PC-3 (cell line): ENCODE measurements at regions not wholly inside any gene's neighbourhood (a gene's known extent, or its start where the extent isn't known, plus 50 kb on each side); places are given as distances from the start of the nearest gene placed in this dataset.

ENCODE experiments used
- ATAC-seq: fragments of 200-7000 bp; cut with Tn5 transposase; 2 replicates; pipeline ENCODE4 v1.9.1; 2020; ENCODE audit warnings: mild to moderate bottlenecking, moderate library complexity
- BruUV-seq: library from RNA; stranded (reverse); fragments of 400-500 nt; replicated peaks from 2 replicates; lab custom pipeline; 2021; lab: Mats Ljungman, UMichigan
- CTCF ChIA-PET: fragments of 300-600 bp; sonication (Branson Sonifier 250); formaldehyde crosslinking; loops from one replicate; lab custom pipeline; 2022; ENCODE audit warnings: antibody characterized with exemption; lab: Charles Lee
- POLR2A ChIA-PET: fragments of 300-600 bp; sonication (Branson Sonifier 250); formaldehyde crosslinking; loops from one replicate; lab custom pipeline; 2022; ENCODE audit warnings: antibody characterized with exemption; ENCODE audit not compliant: unreplicated experiment; lab: Charles Lee
- DNase-seq: peaks from one replicate; pipeline ENCODE4 v3.0.0-alpha.2; 2015
- H2AFZ ChIP-seq: fragments of 300-600 bp; sonication (generic); 2 replicates; pipeline ENCODE4 v1.6.0; 2016; ENCODE audit warnings: antibody characterized with exemption, low read length
- H3F3A ChIP-seq: fragments of 300-600 bp; sonication (generic); one replicate; pipeline ENCODE4 v1.6.0; 2017; ENCODE audit warnings: antibody characterized with exemption, low read length, control low read depth, mild to moderate bottlenecking; ENCODE audit not compliant: unreplicated experiment
- H3K27ac ChIP-seq: fragments of 300-600 bp; sonication (generic); 2 replicates; pipeline ENCODE4 v1.5.1; 2016; ENCODE audit warnings: mild to moderate bottlenecking, low read length
- H3K27me3 ChIP-seq: fragments of 300-600 bp; sonication (generic); 2 replicates; pipeline ENCODE4 v1.6.1; 2016; ENCODE audit warnings: low read length, mixed read lengths
- H3K36me3 ChIP-seq: fragments of 300-600 bp; sonication (generic); 2 replicates; pipeline ENCODE4 v1.6.1; 2016; ENCODE audit warnings: low read depth, mixed run types, low read length, mixed read lengths
- H3K4me1 ChIP-seq: fragments of 300-600 bp; sonication (generic); 2 replicates; pipeline ENCODE4 v1.5.1; 2016; ENCODE audit warnings: low read length; ENCODE audit not compliant: insufficient read depth
- H3K4me2 ChIP-seq: fragments of 300-600 bp; sonication (generic); 2 replicates; pipeline ENCODE4 v1.6.0; 2016; ENCODE audit warnings: low read length
- H3K4me3 ChIP-seq: fragments of 300-600 bp; sonication (generic); 2 replicates; pipeline ENCODE4 v1.5.1; 2016; ENCODE audit warnings: mild to moderate bottlenecking, low read length, mixed read lengths
- H3K79me2 ChIP-seq: fragments of 300-600 bp; sonication (generic); 2 replicates; pipeline ENCODE4 v1.6.1; 2017; ENCODE audit warnings: low read length, mixed read lengths
- H3K9ac ChIP-seq: fragments of 300-600 bp; sonication (generic); 2 replicates; pipeline ENCODE4 v1.6.0; 2016; ENCODE audit warnings: mild to moderate bottlenecking, low read length
- H3K9me2 ChIP-seq: fragments of 300-600 bp; sonication (generic); replicated peaks from 2 replicates; pipeline ENCODE4 v1.6.1; 2016; ENCODE audit warnings: mixed run types, low read length, mixed read lengths
- H3K9me3 ChIP-seq: fragments of 300-600 bp; sonication (generic); 2 replicates; pipeline ENCODE4 v1.6.1; 2016; ENCODE audit warnings: low read length, mixed read lengths
- H4K20me1 ChIP-seq: fragments of 300-600 bp; sonication (generic); 2 replicates; pipeline ENCODE4 v1.6.1; 2016; ENCODE audit warnings: low read length, mixed read lengths
- EZH2 ChIP-seq: fragments of 300-600 bp; sonication (generic); IDR thresholded peaks from one replicate; pipeline ENCODE4 v1.6.1; 2017; ENCODE audit warnings: antibody characterized with exemption, mild to moderate bottlenecking, low read length; ENCODE audit not compliant: unreplicated experiment
- EZH2phosphoT487 ChIP-seq: fragments of 300-600 bp; sonication (generic); IDR thresholded peaks from 2 replicates; pipeline ENCODE4 v1.6.1; 2018; ENCODE audit warnings: mild to moderate bottlenecking, antibody characterized with exemption, low read length, borderline replicate concordance
- intact Hi-C: fragments of 100-400 bp; cut with micrococcal nuclease; formaldehyde crosslinking; loops from 2 replicates; pipeline ENCODE4 v1.9.0; 2023
- TF ChIP-seq, protein P1 (sequence below): fragments of 300-600 bp; sonication (generic); conservative IDR thresholded peaks from 2 replicates; pipeline ENCODE4 v1.5.1; 2017; ENCODE audit warnings: antibody characterized with exemption, low read depth, mild to moderate bottlenecking, low read length

DNA sequence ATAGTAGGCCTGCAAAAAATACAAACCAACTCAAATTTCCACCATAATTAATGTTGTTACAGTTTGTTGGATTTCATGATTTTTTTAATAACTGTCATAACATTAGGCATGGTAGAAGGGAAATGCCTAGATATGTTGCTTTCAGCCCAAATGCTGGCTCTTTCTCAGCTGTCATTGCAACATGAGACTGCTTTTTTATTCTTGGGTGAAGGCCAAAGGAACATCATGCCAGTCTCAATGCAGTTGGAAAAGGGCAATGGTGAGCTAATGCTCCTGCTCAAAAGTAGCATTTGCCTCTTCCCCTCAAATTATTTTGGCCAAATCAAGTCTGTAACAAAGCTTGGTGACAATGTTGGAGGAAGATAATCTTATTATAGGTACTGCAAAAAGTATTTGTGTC, 877.7 kb upstream of the PRMT6 start:
- H3K9me2 ChIP-seq, result no peaks in the 10 kb centered on the region
- H3F3A ChIP-seq, result no peaks in the 10 kb centered on the region
- TF ChIP-seq EZH2 (no peak), EZH2phosphoT487 (no peak)
- TF ChIP-seq, protein P1, sequence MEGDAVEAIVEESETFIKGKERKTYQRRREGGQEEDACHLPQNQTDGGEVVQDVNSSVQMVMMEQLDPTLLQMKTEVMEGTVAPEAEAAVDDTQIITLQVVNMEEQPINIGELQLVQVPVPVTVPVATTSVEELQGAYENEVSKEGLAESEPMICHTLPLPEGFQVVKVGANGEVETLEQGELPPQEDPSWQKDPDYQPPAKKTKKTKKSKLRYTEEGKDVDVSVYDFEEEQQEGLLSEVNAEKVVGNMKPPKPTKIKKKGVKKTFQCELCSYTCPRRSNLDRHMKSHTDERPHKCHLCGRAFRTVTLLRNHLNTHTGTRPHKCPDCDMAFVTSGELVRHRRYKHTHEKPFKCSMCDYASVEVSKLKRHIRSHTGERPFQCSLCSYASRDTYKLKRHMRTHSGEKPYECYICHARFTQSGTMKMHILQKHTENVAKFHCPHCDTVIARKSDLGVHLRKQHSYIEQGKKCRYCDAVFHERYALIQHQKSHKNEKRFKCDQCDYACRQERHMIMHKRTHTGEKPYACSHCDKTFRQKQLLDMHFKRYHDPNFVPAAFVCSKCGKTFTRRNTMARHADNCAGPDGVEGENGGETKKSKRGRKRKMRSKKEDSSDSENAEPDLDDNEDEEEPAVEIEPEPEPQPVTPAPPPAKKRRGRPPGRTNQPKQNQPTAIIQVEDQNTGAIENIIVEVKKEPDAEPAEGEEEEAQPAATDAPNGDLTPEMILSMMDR, result no peak
- H3K9ac ChIP-seq, result no peak overlapping the region
- H3K4me2 ChIP-seq, result no peak overlapping the region
- ATAC-seq, result no peak
- H3K4me3 ChIP-seq, result no peak overlapping the region
- no peaks in the 10 kb centered on the region for H3K79me2 ChIP-seq
- BruUV-seq, result no TSS peak
- H3K9me3 ChIP-seq, result no peaks in the 10 kb centered on the region
- POLR2A ChIA-PET, result no interaction called here
- no peaks in the 10 kb centered on the region for H3K36me3 ChIP-seq
- H4K20me1 ChIP-seq, result no peaks in the 10 kb centered on the region
- CTCF ChIA-PET, result no interaction called here
- intact Hi-C loops, result no loop called here
- H3K4me1 ChIP-seq, result no peaks in the 10 kb centered on the region
- H2AFZ ChIP-seq, result no peak overlapping the region
- H3K27me3 ChIP-seq, result no peaks in the 10 kb centered on the region
- peak; percentile 5 for DNase-seq
- H3K27ac ChIP-seq, result no peak overlapping the region

DNA sequence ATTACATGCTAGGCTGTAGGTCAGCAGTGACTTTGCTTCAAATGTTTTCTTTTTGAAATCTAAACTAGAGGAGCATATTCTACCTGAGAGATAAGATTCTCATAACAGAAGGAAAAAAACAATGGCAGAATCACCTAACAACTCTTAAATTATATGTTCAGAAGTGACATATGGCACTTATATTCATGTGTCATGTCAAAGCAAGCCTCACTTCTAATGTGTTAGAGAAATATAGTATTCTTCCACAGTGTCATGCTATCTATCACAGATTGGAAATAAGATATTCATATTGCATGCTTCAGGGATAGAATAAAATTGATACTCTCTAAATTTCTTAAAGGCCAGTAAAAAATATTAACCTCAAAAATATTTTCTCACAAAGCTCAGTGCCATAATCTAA, 874.6 kb upstream of the PRMT6 start:
- no peak for DNase-seq
- intact Hi-C loops, result no loop called here
- CTCF ChIA-PET, result no interaction called here

DNA sequence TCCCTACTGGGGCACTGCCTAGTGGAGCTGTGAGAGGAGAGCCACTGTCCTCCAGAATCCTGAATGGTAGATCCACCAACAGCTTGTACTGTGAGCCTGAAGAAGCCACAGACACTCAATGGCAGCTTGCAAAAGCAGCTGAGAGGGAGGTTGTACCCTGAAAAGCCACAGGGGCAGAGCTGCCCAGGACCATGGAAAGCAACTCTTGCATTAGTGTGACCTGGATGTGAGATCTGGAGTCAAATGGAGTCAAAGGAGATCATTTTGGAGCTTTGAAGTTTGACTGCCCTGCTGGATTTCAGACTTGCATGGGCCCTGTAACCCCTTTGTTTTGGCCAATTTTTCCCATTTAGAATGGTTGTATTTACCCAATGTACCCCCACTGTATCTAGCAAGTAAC, 871.4 kb upstream of the PRMT6 start:
- Histone ChIP-seq H3K36me3 (no peaks in the 10 kb centered on the region), H3K4me3 (no peak overlapping the region), H3K27me3 (no peaks in the 10 kb centered on the region), H3K9me3 (no peaks in the 10 kb centered on the region), H3K27ac (no peak overlapping the region), H3K9ac (no peak overlapping the region), H3K9me2 (no peaks in the 10 kb centered on the region), H3K4me2 (no peak overlapping the region), H3K4me1 (no peaks in the 10 kb centered on the region), H4K20me1 (no peaks in the 10 kb centered on the region), H2AFZ (no peak overlapping the region), H3K79me2 (no peaks in the 10 kb centered on the region), H3F3A (no peaks in the 10 kb centered on the region)
- DNase-seq (no peak), ATAC-seq (no peak)
- intact Hi-C loops, result no loop called here
- TF ChIP-seq EZH2phosphoT487 (no peak), EZH2 (no peak)
- TF ChIP-seq, protein P1, result no peak
- ChIA-PET POLR2A (no interaction called here), CTCF (no interaction called here)
- no TSS peak for BruUV-seq

More for the DNA sequence above, 874.6 kb upstream of the PRMT6 start:
- Histone ChIP-seq H3K79me2 (no peaks in the 10 kb centered on the region), H3K27me3 (no peaks in the 10 kb centered on the region), H3K9me3 (no peaks in the 10 kb centered on the region), H3K4me3 (no peak overlapping the region), H4K20me1 (no peaks in the 10 kb centered on the region), H3K27ac (no peak overlapping the region), H3K36me3 (no peaks in the 10 kb centered on the region), H3K4me2 (no peak overlapping the region), H2AFZ (no peak overlapping the region), H3F3A (no peaks in the 10 kb centered on the region), H3K9ac (no peak overlapping the region), H3K4me1 (no peaks in the 10 kb centered on the region), H3K9me2 (no peaks in the 10 kb centered on the region)
- POLR2A ChIA-PET, result no interaction called here
- no peak for ATAC-seq
- no peak for TF ChIP-seq EZH2phosphoT487
- TF ChIP-seq, protein P1, result no peak
- no peak for TF ChIP-seq EZH2
- no TSS peak for BruUV-seq
